HG02623 (cell line): ENCODE measurements at regions not wholly inside any gene's neighbourhood (a gene's known extent, or its start where the extent isn't known, plus 50 kb on each side); places are given as distances from the start of the nearest gene placed in this dataset.
"Not testable (repeated sequence)": the region's sequence is repeated elsewhere in the genome, so short reads cannot be mapped to it uniquely, and the experiment has no call there.

Experiments used
- ATAC-seq: cut with Tn5 transposase; IDR thresholded peaks from one replicate; pipeline ENCODE4 v1.9.1; 2021; ENCODE audit warnings: moderate library complexity; ENCODE audit not compliant: unreplicated experiment

DNA sequence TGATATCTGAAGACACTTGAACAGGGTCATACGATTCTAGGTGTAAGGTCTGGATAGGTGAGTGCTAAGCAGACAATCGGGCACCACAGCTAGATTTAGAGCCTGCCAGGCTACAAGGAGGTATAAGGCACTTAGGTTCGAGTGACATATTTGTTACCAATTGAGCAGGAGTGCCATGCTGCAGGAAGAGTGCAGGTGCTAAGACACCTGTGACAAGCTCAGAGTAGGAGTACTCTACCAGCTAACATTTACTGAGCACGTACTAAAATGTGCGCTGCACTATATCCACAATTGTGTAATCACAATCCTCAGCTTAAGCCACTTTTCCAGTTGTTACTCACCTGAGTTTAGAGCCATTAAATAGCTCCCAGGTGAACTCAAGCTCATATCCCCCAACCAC is 227.8 kb upstream of the MOCS1 start:
- ATAC-seq: no peak

DNA sequence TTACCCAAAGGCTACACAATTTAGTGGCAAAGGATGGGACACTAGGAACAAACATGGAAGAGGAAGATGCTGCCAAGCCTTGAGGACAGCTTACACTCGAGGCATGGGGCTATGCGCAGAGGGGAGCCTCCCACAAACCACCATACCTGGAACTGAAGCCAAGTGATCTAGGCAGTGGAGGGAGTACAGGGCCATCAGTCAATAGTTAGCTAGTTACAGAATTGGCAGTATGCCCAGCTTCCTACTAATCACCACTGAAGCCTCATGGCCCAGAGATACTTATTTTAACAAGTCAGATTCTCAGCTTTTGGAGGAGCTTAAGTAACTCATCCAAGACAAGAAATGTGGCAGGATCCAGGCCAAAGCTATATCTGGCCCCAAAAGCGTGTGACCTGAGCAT is 226.6 kb upstream of the MOCS1 start:
- no peak for ATAC-seq

DNA sequence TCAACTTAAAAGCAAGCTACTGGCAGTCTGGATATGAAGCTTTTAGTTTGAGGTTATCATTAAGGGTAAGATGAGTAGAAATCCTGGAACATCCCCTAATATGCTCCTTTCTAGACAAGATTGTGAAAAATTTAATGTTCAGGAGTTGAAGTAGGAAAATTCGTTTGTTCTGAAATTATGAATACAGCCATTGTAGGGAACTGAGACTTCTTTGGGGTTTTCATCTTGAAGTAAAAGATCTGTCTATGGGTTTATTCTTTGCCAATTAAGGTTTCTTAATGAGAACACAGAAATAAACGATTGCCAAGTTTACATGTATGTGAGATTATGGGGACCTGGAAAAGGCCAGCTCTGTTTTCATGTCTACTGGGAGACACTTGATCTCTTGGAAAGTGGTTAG is 225.6 kb upstream of the MOCS1 start:
- ATAC-seq: no peak

DNA sequence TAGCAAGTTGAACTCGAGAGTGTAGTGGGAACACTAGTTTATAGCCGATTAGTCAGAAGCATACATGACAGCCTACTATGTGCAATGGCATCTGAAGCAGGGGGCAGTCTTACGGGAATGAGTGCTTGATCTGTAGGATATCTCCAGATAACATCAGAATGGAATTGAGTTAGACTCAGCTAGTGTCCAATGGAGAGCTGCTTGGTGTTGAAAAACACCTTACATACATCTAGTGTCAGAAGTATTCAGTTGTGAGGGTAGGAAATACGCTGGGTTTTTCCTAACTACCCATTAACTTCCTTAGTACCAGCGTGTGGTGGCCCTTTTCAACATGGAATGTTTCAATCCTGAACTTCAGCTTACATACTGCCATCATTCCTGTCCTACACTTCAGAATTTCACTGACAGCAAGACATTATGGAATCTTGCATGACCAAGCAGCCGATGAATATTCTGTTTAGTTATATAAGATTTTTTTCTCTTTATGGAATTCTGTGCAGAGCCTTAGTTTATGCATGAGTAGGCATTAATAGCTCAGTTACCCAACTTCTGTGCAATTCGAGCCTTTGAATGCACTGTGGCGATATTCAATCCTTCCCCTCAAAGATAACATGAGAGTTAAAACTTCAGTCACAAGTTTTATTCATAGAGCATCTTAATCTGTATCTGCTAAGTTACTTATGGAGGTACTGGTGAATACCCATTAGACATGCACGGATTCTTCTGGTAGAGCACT is 218.6 kb upstream of the MOCS1 start:
- no peak for ATAC-seq

DNA sequence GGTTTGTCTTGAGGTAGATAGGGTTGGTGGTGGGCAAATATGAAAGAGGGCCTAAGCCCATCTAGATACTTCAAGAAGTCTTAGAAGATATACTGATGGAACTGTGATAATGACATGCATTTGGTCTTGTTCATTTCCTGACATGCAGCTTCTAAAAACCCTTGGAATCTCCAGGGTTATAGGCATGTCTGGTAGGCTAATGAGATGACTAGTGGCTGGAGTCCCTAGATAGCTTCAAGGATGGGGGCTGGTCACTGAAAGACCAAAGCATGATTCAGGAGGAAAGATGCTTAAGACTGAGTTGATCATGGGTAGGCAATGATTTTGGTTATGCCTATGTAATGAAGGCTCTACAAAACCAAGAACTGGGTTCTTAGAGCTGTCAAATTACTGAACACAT is 217.9 kb upstream of the MOCS1 start:
- no peak for ATAC-seq

DNA sequence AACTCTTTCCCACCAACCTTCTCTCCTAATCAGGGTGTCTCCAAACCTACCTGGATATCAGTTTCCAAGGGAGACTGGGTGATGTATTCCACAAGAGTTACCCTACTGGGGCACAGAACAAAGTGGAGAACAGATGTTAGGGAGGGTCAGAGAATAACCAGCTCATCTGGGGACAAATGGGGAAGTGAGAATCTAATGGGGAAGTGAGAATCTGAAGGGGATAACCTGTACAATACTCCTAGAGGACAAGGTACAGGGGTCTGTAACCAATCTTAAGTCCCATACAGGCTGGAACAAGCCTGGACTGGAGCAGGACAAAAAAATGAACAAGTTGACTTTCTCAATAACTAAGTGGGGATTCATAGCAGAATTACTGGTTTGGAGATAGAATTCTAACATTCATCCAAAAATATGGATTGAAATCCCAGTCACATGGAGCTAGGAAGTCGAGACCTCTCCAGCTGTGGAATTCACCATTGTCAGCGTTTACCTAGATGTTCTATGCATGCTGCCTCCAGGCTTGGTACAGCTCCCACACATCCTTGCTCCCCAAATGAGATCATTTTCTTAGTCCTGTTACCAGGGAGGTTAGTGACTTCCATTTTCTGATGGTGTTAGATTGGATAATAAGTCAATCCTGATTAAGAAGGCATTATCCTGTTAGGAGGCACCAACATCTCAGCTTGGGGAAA is 214.8 kb upstream of the MOCS1 start:
- ATAC-seq: peak; percentile 95

DNA sequence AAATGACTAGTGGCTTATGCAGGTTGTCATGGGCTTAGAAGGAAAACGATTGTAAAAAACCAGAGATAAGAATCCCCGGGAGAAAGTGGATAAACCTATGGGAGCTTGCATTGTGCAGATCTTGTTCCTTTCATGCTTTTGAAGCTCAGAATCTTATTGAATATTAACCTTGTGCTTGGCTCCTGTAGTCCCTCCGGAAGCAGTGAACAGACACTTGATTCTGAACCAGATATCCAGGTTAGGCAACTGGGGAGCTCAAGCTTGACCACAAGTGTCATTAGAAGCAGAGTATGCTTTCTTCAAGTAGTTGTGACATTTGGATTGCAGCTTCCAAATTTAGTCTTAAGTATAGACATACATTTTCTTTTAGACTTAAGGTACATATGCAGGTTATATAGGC is 212.6 kb upstream of the MOCS1 start:
- ATAC-seq: no peak

DNA sequence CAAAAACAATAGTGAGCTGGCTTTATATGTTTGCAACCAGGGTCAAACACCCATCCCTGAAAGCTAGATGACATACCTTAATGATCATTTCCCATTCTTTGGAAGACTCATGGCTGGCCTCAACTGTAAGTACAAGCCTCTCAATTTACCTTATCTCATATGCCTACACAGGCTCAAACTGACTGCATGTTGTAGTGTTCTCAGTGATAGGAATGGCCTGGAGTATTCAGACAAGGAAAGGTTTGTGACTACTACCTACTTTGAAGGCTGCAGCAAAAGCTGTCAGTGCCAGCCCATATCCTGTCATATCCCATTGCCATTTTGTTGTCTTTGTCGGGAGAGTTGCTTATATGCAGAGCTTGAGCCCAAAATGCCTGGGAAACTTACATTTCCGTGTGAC is 205.2 kb upstream of the MOCS1 start:
- no peak for ATAC-seq

DNA sequence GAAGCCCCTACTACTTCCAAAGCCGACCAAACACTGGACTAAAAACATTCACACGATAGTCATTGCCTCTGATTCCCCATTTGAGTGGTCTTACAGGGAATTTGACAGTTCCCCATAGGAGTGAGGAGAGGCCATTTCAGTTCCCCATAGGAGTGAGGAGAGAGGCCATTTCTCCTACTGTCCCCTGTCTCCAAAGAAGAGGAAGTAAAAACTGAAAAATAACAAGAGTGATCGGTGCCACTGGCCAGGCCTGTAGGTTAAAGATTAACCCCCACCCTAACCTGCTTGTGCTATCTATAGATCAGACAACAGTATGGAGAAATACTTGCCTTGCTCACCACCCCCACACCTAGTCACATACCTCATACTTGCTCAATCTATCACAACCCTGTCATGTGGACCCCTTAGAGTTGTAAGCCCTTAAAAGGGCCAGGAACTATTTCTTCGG is 204.0 kb upstream of the MOCS1 start:
- ATAC-seq: no peak

DNA sequence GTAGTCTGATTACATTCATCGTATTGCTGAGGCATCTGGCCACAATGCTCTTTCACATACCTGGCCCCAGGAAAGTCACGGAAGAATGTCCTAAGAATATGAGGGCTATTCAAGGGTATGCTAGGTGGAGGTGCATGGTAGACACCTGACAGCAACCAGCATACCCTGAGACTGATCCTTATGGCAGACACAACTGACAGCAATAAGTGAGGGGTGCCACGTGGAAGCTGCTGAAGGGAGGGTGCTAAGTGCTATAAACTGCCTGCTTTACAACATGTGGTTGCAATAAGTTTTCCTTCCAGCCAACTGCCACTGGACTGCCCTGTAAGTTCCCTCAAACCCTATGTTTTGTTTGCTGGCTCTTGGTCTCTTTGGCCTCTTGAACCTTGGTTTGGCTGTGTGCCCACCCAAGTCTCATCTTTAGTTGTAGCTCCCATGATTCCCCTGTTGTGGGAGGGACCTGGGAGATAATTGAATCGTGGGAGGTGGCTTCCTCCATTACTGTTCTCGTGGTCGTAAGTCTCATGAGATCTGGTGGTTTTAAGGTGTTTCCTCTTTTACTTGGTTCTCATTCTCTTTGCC is 201.3 kb upstream of the MOCS1 start:
- no peak for ATAC-seq

DNA sequence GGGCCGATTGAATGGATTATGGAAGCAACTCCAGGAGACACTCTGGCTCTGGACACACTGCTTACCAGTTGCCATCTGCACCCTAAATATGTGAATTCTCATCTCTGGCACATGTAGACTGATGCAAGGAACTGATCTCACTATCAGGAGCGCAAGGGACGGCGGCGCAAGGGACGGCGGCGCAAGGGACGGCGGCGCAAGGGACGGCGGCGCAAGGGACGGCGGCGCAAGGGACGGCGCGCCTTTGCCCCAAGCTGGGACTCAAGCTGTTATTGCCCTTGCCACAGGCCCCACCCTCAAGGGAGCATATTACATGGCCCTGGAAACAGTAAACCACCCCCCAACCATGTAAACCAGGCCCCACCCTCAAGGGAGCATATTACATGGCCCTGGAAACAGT is 199.7 kb upstream of the MOCS1 start:
- ATAC-seq: not testable (repeated sequence)

DNA sequence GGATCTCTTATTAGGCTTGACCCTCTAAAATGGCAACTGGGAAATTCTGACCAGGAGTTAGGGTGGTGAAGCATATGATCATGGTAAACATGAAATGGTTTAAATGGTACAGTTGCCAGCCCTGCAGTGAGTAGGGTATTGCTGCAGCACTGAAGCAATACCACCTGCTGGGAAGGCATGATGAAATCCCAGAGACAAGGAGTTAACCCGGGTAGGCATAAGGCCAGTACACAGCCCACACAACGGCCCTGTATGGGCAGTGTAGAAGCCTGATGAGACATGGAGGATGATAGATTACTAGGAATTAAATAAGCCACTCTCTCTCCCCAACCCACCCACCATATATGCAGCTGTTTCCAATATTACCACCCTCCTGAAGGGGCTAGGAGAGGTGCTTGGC is 197.4 kb upstream of the MOCS1 start:
- no peak for ATAC-seq

DNA sequence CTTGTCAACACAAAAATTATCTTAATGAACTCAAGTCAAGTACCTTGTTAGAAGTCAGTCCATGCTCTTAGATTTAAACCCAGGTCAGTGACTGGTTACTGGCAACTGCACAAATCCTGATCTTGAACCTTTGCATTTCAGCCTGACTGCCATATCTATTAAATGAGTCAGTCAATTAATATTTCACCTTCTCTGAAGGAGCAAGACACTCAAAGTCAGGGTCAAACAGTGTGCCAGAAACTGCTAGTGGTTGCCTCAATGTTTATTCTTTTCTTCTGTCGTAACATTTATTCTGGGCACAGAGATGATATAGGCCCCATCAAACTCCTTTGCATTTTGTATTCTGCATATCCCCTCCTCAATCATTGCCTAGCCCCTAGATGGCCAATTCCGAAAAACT is 193.9 kb upstream of the MOCS1 start:
- no peak for ATAC-seq

DNA sequence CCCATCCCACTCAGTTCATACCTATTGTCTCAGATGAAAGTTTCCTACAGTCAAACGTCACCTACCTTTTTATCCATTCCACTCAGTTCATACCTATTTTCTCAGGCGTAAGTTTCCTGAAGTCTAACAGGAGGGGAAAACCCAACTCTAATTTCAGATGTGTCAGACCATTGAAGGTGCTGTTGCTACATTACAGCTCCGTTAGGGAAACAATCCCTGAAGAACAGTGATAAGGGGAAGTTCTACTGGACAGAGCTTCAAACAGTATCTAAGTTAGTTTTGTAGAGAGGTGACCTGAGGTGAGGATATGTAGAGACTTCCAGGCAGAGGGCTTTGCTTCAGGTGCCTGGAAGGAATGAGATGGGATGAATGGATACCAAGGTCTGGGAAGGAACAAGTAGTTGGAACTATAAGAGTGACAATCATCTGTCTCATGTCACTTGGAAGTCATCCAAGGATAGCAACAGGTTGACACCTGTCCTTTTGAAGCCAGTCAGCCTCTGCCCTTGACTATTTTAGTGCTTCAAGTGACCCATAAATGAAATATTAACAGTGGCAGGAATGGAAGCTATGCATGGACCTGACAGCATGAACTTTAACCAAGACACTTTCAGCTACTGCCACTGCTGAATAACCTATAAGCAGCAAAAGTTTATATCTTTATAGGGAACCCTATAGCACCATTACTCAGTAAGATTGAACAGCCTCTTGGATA is 191.6 kb upstream of the MOCS1 start:
- no peak for ATAC-seq

DNA sequence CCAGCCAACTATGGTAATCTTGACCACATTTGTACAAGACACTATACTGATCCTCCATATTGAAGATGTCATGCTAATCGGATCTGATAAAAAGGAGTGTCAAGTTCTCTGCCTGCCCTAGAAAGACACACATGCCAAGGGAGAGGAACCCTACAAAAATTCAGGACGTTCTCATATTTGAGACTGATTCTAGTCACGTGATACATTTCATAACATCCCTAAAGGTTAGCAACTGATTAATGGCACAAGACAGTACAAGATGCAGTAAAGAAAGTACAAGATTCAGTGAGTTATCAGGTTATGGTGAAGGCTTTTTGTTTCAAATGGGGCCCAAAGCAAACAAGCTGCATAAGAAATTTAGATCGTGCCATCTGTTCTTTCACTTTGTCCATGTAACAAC is 190.7 kb upstream of the MOCS1 start:
- no peak for ATAC-seq

DNA sequence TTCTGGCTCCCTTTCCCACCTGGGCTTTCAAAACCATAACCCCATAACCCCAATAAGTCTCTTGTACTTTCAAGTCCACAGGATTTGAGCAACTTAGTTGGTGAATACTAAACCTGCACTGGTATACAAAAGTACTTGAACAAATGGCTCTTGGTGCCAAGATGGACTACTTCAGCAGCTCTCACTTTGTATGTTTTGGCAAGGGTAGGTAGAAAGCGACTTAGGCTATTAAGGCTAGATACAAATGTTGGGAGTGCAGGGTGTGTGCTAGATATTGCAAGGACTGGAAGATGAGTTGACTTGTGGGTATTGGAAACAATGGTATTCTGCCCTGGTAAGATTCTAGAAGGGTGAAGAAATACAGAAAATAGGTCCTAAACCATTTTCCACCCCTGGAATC is 182.6 kb upstream of the MOCS1 start:
- ATAC-seq: no peak

DNA sequence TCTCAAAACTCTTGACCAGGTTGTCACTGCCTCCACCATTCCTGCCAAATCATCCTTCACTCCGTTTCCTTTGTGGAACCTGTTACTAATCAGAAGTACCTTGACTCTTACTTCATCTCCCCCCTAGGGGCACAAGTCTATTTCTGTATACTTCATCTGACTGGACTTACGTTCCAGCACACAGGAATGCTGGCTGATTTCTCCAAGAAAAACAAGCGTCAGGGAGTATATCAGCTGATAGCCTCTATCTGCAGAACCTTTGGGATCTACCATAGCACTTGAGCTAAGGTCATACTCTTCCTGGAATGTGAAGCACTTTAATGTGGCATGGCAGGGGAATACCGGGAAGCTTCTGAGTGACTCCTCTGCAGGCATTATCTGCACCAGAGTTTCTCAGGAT is 178.1 kb upstream of the MOCS1 start:
- no peak for ATAC-seq

DNA sequence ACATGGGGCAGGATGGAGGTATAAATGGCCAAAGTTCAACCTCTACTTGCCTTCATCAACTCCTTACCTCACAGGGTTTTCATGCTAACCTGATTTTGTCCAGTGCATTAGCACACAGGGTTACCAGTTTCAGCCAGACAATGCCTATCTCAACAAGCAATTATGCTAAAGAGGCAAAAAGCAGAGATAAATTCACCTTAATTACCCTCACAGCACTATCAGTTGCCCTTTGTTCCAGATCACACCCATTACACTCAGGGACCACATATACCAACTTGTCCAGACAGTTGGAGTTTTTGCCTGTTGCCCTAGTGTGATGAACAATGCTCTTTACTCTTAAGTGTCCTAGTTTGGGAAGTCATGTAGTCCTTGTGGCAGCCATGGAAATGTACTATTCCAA is 174.5 kb upstream of the MOCS1 start:
- ATAC-seq: no peak

DNA sequence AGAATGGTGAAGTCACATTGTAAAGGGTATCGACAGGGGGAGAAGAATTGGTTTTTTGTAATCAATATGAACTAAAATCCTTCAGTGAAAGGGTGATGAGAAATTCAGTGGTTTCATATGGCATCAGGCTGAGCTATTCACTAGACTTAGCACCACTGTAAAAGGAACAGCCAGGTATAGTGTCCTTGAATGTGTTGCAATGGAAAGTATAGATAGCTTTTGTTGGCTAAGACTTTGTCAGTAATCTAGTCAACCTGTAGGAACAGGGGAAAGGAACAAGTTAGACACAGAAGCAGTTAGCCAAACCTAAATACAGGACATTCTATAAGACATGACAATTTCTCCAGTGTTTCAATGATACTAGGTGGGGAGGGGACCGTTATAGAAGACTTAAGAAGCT is 172.6 kb upstream of the MOCS1 start:
- ATAC-seq: no peak

DNA sequence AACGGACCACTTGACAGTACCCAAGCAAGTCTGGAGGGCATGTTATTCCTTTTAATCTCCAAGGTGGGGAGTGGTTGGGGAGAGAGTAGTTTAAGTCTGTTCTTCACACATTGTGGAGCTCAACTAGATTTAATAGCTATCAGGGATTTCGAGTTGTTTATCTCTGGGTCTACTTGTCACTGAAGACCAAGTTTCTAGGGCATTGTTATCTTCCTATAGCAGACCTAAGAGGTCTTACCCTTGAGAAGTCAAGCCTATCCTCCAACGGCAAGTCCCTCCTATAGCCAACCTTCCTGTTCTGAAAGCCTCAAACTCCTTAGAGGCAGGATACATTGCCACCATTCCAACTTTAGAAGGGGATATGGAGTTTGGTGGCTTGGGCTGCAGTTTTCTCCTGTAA is 164.5 kb upstream of the MOCS1 start:
- ATAC-seq: no peak

DNA sequence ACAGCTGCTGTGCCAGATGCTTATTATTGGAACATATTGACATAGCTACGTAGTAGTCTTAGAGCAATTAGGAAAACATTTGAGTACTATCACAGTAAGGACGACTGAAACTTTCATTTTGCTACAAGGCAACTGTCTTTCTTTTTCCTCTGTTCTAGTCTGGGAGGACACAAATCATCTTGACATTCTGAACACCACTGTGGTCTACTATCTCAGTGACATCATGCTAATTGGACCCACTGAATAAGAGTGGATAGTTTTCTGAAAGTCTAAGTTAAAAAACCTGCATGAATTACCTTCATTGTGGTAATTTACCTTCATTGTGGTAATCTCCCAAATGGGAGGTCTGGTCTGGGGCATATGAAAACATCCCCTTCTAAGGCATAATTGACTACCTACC is 163.3 kb upstream of the MOCS1 start:
- no peak for ATAC-seq
